DMS 273 (cell line): ENCODE measurements at regions not wholly inside any gene's neighbourhood (a gene's known extent, or its start where the extent isn't known, plus 50 kb on each side); places are given as distances from the start of the nearest gene placed in this dataset.
"Not testable (repeated sequence)": the region's sequence is repeated elsewhere in the genome, so short reads cannot be mapped to it uniquely, and the experiment has no call there.

Experiments
- DNase-seq: peaks from one replicate; lab custom pipeline; 2025; ENCODE audit not compliant: unreplicated experiment; lab: John Stamatoyannopoulos, UW

GRCh38 chr7:3159926-3160325 is 116.3 kb upstream of the CARD11 start:
- not testable (repeated sequence) for DNase-seq

GRCh38 chr7:3162289-3162688 is 118.6 kb upstream of the CARD11 start:
- DNase-seq = peak; percentile 66

- not testable (repeated sequence) for DNase-seq
Observed at GRCh38 chr7:3162798-3163197, 119.1 kb upstream of the CARD11 start.

GRCh38 chr7:3164380-3164792 is 120.7 kb upstream of the CARD11 start:
- DNase-seq = no peak

GRCh38 chr7:3165681-3166580 is 122.3 kb upstream of the CARD11 start:
- no peak for DNase-seq

- DNase-seq = no peak
Observed at GRCh38 chr7:3167551-3167950, 123.9 kb upstream of the CARD11 start.

- DNase-seq = no peak
Observed at GRCh38 chr7:3168370-3168769, 124.7 kb upstream of the CARD11 start.

GRCh38 chr7:3168869-3169268 is 125.2 kb upstream of the CARD11 start:
- no peak for DNase-seq

- DNase-seq = peak; percentile 42
Observed at GRCh38 chr7:3172768-3173280, 128.2 kb upstream of the SDK1 start.

- DNase-seq = peak; percentile 28
Observed at GRCh38 chr7:3174515-3175284, 126.4 kb upstream of the SDK1 start.

GRCh38 chr7:3175285-3175902 is 125.7 kb upstream of the SDK1 start:
- no peak for DNase-seq

GRCh38 chr7:3176112-3177000 is 124.7 kb upstream of the SDK1 start:
- DNase-seq = no peak

GRCh38 chr7:3177271-3177670 is 123.8 kb upstream of the SDK1 start:
- DNase-seq = no peak

GRCh38 chr7:3179456-3179855 is 121.6 kb upstream of the SDK1 start:
- no peak for DNase-seq

GRCh38 chr7:3180604-3181003 is 120.4 kb upstream of the SDK1 start:
- no peak for DNase-seq

GRCh38 chr7:3182055-3182454 is 119.0 kb upstream of the SDK1 start:
- not testable (repeated sequence) for DNase-seq

- DNase-seq = peak; percentile 65
Observed at GRCh38 chr7:3187444-3188040, 113.5 kb upstream of the SDK1 start.

- peak; percentile 95 for DNase-seq
Observed at GRCh38 chr7:3188946-3189345, 112.1 kb upstream of the SDK1 start.

GRCh38 chr7:3191548-3191947 is 109.5 kb upstream of the SDK1 start:
- no peak for DNase-seq

GRCh38 chr7:3192669-3193068 is 108.4 kb upstream of the SDK1 start:
- DNase-seq = peak; percentile 22
